Esophagus squamous epithelium (tissue), 4 donors: ENCODE measurements at regions not wholly inside any gene's neighbourhood (a gene's known extent, or its start where the extent isn't known, plus 50 kb on each side); places are given as distances from the start of the nearest gene placed in this dataset.

Source experiments
- CTCF ChIP-seq, 6 experiments: fragments of 450-650 bp in 4 of 6; fragments of 200-600 bp in 2 of 6; sonication (generic) in 2 of 6; IDR thresholded peaks; one replicate each; pipeline ENCODE4 v1.5.1; 2016 to 2019; ENCODE audit warnings: antibody characterized with exemption in 6 of 6, mild to moderate bottlenecking in 4 of 6, moderate library complexity in 4 of 6
- POLR2A ChIP-seq, 4 donors: fragments of 450-650 bp; IDR thresholded peaks; one replicate each; pipeline ENCODE4 v1.6.1; 2017; ENCODE audit warnings: antibody characterized with exemption in 4 of 4, mild to moderate bottlenecking in 4 of 4, moderate library complexity in 3 of 4

DNA sequence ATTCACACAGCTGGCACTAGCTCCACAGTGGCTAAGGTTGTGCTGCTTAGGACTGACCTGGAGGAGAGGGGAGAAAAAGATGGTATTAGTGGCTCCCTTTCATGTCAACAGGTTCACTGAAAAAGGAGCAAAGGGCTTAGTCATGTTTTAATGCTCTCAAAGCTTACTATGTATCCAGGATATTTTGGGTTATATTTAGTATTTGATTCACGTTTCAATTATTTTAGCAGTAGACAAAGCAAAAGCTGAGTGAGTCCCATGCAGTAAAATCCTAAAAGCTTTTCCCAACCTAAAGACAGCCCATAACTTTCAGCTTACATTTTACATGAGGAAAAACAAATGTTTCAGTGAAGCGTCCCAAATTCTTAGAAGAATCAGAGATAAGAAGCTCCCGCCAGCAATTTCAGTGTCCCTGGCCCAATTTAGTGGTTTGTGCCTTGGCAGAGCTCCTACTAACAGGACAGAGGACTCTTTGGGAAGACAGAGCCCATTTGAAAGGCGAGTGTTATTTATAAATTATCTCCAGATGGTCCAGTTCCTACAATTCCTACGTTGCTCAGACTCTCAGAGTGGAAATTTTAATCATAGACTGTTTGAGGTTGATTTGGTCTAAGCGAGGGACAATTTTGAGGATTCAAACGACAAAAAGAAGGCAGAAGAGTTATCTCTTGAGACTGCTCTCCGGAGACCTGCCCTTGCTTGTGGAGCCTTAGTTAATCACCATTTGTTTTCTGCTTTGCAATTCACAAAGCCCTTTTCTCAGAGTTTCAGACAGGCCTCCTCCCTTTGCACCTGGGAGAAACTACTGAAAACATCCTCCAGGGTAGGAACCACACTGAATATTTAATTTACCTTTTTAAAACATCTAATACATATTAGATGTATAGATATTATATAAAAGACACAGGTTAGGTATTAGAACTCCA is 225.0 kb upstream of the ANKRD55 start:
- no peak for TF ChIP-seq CTCF (IDR thresholded peaks at IDR 0.05)
- no peak for TF ChIP-seq POLR2A (IDR thresholded peaks at IDR 0.05)
